BJ (cell line): ENCODE measurements at regions not wholly inside any gene's neighbourhood (a gene's known extent, or its start where the extent isn't known, plus 50 kb on each side); places are given as distances from the start of the nearest gene placed in this dataset.

Experiments used
- CTCF ChIA-PET: fragments of 350-600 bp; formaldehyde crosslinking; extraction: SDS; loops from one replicate; lab custom pipeline; 2021; ENCODE audit warnings: antibody characterized with exemption, inconsistent platforms; lab: Yijun Ruan, JAX
- POLR2A ChIA-PET: fragments of 300-600 bp; sonication (Branson Sonifier 250); formaldehyde crosslinking; extraction: SDS; loops from one replicate; lab custom pipeline; 2021; ENCODE audit warnings: antibody characterized with exemption; lab: Charles Lee
- DNase-seq: peaks from one replicate; pipeline ENCODE4 v3.0.0-alpha.2; 2011; ENCODE audit warnings: low read depth
- H3K27me3 ChIP-seq: 2 replicates; pipeline ENCODE4 v1.6.0; 2011; ENCODE audit warnings: low read length; ENCODE audit not compliant: control insufficient read depth, insufficient read depth
- H3K36me3 ChIP-seq: 2 replicates; pipeline ENCODE4 v1.5.1; 2011; ENCODE audit warnings: low read length; ENCODE audit not compliant: control insufficient read depth, insufficient read depth
- H3K4me3 ChIP-seq: 2 replicates; pipeline ENCODE4 v1.5.1; 2011; ENCODE audit warnings: low read depth, mild to moderate bottlenecking, control low read depth, low read length
- CTCF ChIP-seq: IDR thresholded peaks from 2 replicates; pipeline ENCODE4 v1.5.1; 2011; ENCODE audit warnings: low read depth, mild to moderate bottlenecking, control low read depth, inconsistent platforms, low read length, moderate library complexity; ENCODE audit not compliant: insufficient read depth

DNA sequence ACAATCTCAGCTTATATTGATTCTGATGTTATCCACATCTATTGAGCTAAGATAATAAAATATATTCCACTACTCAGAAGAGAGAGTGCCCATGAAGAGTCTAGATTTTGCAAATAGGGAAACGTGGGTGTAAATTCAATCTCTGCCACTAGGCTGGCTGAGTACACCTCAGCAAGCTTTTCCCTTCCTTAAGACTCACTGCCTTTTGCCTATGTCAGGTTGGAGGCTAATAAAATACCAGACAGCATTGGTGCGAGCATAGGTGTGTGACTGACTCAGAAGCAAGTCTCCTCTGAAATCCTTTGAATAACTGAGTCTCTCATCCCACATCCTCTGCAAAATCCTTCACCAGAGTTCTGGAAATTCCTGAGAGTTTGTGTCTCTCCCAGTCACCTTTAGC lies 405.4 kb upstream of the CPEB2 start:
- H3K4me3 ChIP-seq: no peak overlapping the region
- H3K27me3 ChIP-seq: no peaks in the 10 kb centered on the region
- no peaks in the 10 kb centered on the region for H3K36me3 ChIP-seq
- TF ChIP-seq CTCF: no peak
- no peak for DNase-seq
- CTCF ChIA-PET: interaction anchor here (0.6 kb wide), 1 partner anchor 52 kb away, joined by 3 read pairs; no protein-coding TSS in a partner anchor
- POLR2A ChIA-PET: no interaction called here

- no peak for TF ChIP-seq CTCF
- Histone ChIP-seq H3K4me3 (no peak overlapping the region), H3K36me3 (no peaks in the 10 kb centered on the region), H3K27me3 (no peaks in the 10 kb centered on the region)
- ChIA-PET POLR2A (no interaction called here), CTCF (no interaction called here)
- no peak for DNase-seq
Measured at GRCh38 chr4:14602206-14602605, 400.1 kb upstream of the CPEB2 start.

GRCh38 chr4:14607001-14607400 lies 395.3 kb upstream of the CPEB2 start:
- TF ChIP-seq CTCF: no peak
- ChIA-PET POLR2A (no interaction called here), CTCF (no interaction called here)
- DNase-seq: no peak
- Histone ChIP-seq H3K4me3 (no peak overlapping the region), H3K27me3 (no peaks in the 10 kb centered on the region), H3K36me3 (no peaks in the 10 kb centered on the region)

- ChIA-PET CTCF (no interaction called here), POLR2A (no interaction called here)
- Histone ChIP-seq H3K27me3 (no peaks in the 10 kb centered on the region), H3K36me3 (no peaks in the 10 kb centered on the region), H3K4me3 (no peak overlapping the region)
- no peak for TF ChIP-seq CTCF
- no peak for DNase-seq
Measured at GRCh38 chr4:14607578-14607977, 394.7 kb upstream of the CPEB2 start.

GRCh38 chr4:14608630-14609029 lies 393.7 kb upstream of the CPEB2 start:
- Histone ChIP-seq H3K4me3 (no peak overlapping the region), H3K36me3 (no peaks in the 10 kb centered on the region), H3K27me3 (no peaks in the 10 kb centered on the region)
- ChIA-PET CTCF (no interaction called here), POLR2A (no interaction called here)
- DNase-seq: no peak
- TF ChIP-seq CTCF: no peak
